Right lobe of liver (tissue), 6 donors: ENCODE measurements at regions not wholly inside any gene's neighbourhood (a gene's known extent, or its start where the extent isn't known, plus 50 kb on each side); places are given as distances from the start of the nearest gene placed in this dataset.

ENCODE experiments used
- ATAC-seq, 4 donors: fragments of 200-7000 bp; cut with Tn5 transposase; one replicate each; pipeline ENCODE4 v1.9.1; 2020; ENCODE audit warnings: mild to moderate bottlenecking in 4 of 4, moderate library complexity in 4 of 4
- DNase-seq, 3 donors: peaks; one replicate each; pipeline ENCODE4 v3.0.0-alpha.2; 2020
- H3K27ac ChIP-seq, 3 donors: fragments of 200-600 bp; one replicate each; pipeline ENCODE4 v1.8.0; 2022
- H3K27me3 ChIP-seq, 2 donors: fragments of 200-600 bp; one replicate each; pipeline ENCODE4 v1.8.0; 2022
- H3K36me3 ChIP-seq, 4 donors: fragments of 200-600 bp; sonication (generic) in 1 of 4; one replicate each; pipeline versions ENCODE4 v1.5.1 to v1.8.0; 2017 to 2022; ENCODE audit warnings: control low read depth in 1 of 4
- H3K4me1 ChIP-seq, 4 donors: fragments of 200-600 bp; sonication (generic) in 1 of 4; one replicate each; pipeline versions ENCODE4 v1.5.1 to v1.8.0; 2017 to 2022; ENCODE audit warnings: control low read depth in 1 of 4
- H3K4me3 ChIP-seq, 3 donors: fragments of 200-600 bp; one replicate each; pipeline ENCODE4 v1.8.0; 2022
- H3K9me3 ChIP-seq, 4 donors: fragments of 200-600 bp; sonication (generic) in 1 of 4; one replicate each; pipeline versions ENCODE4 v1.5.1 to v1.8.0; 2017 to 2022; ENCODE audit warnings: control low read depth in 1 of 4
- POLR2A ChIP-seq: fragments of 450-650 bp; IDR thresholded peaks from one replicate; pipeline ENCODE4 v1.6.1; 2017; ENCODE audit warnings: antibody characterized with exemption, mild to moderate bottlenecking
- WGBS: methylation state at CpG from one replicate; pipeline ENCODE4 v1.1.6; 2018; ENCODE audit warnings: low coverage, low lambda C conversion rate; ENCODE audit not compliant: insufficient coverage; ENCODE audit errors: missing lambda C conversion rate; 5-methylcytosine and 5-hydroxymethylcytosine counted together
- intact Hi-C, 2 donors: fragments of 100-400 bp; cut with DNase I; formaldehyde crosslinking; loops; one replicate each; pipeline versions ENCODE4 v1.11.2 to v1.14.1; 2022
- TF ChIP-seq, protein P1 (sequence below), 4 donors: fragments of 200-600 bp in 3 of 4; fragments of 450-650 bp in 1 of 4; IDR thresholded peaks; one replicate each; pipeline versions ENCODE4 v1.5.1 to v1.8.0; 2016 to 2022; ENCODE audit warnings: antibody characterized with exemption in 4 of 4, mild to moderate bottlenecking in 2 of 4
- donor health status: DM: no; HTN: yes; CAD: no.
- donor health status: DM: no; HTN: no; CAD: no.
- donor health status: DM: no; HTN: no; CAD: no.
- donor health status: DM: no; HTN: yes; CAD: no.
- donor health status: DM: no; HTN: yes; CAD: no.

DNA sequence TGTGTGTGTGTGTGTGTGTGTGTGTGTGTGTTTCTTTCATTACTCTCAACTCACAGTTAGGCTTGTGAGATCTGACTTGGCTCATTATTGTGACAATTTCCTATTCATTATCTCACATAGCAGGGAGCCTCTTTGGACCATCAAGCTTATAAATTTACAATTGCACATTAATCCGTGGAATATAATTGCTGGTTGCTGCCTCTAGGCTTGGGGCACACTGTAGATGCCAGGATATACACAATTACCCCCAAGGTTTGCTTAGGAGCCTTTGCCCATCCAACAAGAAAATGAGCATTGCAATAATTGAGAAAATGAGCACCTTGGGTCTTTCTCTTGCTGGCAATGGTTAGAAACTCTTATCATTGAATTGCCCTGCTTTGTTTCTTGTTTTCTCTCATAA lies 161.6 kb upstream of the DMRTA1 start:
- Histone ChIP-seq H3K4me3 (no peak overlapping the region), H3K9me3 (no peaks in the 10 kb centered on the region), H3K27me3 (no peaks in the 10 kb centered on the region), H3K36me3 (no peaks in the 10 kb centered on the region), H3K4me1 (no peaks in the 10 kb centered on the region), H3K27ac (no peak overlapping the region)
- TF ChIP-seq, protein P1, sequence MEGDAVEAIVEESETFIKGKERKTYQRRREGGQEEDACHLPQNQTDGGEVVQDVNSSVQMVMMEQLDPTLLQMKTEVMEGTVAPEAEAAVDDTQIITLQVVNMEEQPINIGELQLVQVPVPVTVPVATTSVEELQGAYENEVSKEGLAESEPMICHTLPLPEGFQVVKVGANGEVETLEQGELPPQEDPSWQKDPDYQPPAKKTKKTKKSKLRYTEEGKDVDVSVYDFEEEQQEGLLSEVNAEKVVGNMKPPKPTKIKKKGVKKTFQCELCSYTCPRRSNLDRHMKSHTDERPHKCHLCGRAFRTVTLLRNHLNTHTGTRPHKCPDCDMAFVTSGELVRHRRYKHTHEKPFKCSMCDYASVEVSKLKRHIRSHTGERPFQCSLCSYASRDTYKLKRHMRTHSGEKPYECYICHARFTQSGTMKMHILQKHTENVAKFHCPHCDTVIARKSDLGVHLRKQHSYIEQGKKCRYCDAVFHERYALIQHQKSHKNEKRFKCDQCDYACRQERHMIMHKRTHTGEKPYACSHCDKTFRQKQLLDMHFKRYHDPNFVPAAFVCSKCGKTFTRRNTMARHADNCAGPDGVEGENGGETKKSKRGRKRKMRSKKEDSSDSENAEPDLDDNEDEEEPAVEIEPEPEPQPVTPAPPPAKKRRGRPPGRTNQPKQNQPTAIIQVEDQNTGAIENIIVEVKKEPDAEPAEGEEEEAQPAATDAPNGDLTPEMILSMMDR (IDR thresholded peaks at IDR 0.05) = no peak
- TF ChIP-seq POLR2A = no peak
- WGBS = 28% methylated on average over 1 of the region's 1 CpG
- DNase-seq (no peak), ATAC-seq (no peak)
- intact Hi-C loops = no loop called here

DNA sequence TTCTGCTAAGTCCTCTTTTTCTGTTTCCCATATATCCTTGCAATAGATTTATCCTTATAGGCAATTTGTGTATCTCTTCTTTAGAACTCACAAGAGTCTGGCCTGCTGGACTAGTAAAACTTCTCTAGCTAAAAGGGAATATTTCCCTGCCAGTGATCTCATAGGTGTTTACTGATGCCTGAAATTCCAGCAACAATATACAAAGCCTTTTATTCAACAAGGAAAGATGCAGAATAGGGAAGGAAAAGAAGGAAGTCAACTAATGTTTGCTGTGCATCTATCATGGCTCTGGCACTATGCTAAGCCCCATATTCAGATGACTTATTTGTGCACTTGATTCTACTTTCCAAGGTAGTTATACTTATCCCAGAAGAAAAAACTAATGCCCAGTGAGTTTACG lies 160.0 kb upstream of the DMRTA1 start:
- WGBS = 77% methylated on average over 1 of the region's 1 CpG
- Histone ChIP-seq H3K4me3 (no peak overlapping the region), H3K4me1 (no peaks in the 10 kb centered on the region), H3K27me3 (no peaks in the 10 kb centered on the region), H3K36me3 (no peaks in the 10 kb centered on the region), H3K27ac (no peak overlapping the region), H3K9me3 (no peaks in the 10 kb centered on the region)
- intact Hi-C loops = no loop called here
- TF ChIP-seq, protein P1 (IDR thresholded peaks at IDR 0.05) = no peak
- TF ChIP-seq POLR2A = no peak
- ATAC-seq (no peak), DNase-seq (no peak)

DNA sequence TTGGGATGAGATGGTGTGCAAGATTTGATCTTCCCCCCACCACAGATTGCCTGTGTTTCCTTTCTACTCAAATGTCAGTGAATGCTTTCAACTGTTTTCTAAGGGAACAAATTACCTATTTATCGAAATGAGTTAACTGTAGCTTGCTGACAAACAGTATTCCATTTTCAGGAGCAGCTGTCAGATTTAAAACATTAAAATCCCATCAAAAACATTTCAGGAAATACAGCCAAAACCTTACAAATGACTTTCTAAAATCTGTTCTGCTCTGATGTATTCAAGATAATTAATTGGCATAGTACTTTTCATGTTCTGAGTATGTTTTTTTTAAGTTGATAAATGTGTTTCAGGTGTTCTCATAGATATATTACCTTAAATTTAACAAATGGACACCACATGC lies 158.0 kb upstream of the DMRTA1 start:
- ATAC-seq = no peak
- WGBS = 80% methylated on average over 1 of the region's 1 CpG
- TF ChIP-seq, protein P1 (IDR thresholded peaks at IDR 0.05) = no peak
- TF ChIP-seq POLR2A = no peak

DNA sequence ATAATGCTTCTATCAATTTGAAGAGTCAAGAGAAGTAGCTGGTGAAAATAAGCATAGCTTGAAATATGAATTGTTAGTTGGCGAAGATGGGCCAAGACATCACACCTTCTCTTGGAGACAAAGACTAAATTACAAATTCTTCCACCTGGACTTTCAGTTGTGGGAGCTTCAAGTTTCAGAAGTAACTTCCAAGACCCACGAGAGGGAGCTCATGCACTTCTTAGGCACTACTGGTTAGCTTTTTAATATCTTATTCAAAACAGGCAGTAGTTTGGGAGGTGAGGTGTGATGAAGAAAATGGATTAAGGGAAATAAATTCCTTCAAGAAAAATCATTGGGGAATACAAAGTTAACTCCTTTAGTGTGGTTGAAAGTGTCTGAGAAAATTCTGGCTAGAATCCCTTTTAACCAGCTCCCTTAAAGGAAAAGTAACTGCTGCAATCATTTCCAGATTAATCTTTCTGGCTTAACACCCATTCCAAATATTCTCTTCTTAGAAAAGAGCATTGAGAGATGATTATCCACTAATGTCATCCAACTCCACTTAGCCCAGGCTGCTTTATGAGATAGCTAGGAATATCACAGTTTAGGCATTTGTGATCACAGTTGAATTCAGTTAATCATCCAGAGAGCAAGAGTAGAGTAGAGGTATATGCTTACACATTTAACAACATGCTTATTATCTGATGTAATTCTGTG lies 139.5 kb upstream of the DMRTA1 start:
- 8% methylated on average over 2 of the region's 2 CpGs for WGBS
- peak overlapping the region in 1 of 3 donors; percentile 1 for H3K27ac ChIP-seq
- peaks cover 0 to 19% (median 7%) of the 10 kb centered on the region in 4 donors for H3K4me1 ChIP-seq
- H3K36me3 ChIP-seq = no peaks in the 10 kb centered on the region
- no peak for TF ChIP-seq POLR2A
- TF ChIP-seq, protein P1 (IDR thresholded peaks at IDR 0.05) = peak; percentile 71 to 80 (median 74)
- no peaks in the 10 kb centered on the region for H3K27me3 ChIP-seq
- ATAC-seq (peak; percentile 84 to 93 (median 90)), DNase-seq (peak in 1 of 3 donors; percentile 60)
- intact Hi-C loops = loop anchor here (5.0 to 10.0 kb wide), 2 partner anchors 145 to 148 kb away; no protein-coding TSS in a partner anchor
- no peak overlapping the region for H3K4me3 ChIP-seq
- no peaks in the 10 kb centered on the region for H3K9me3 ChIP-seq

More for the DNA sequence above, 158.0 kb upstream of the DMRTA1 start:
- intact Hi-C loops = no loop called here
- no peaks in the 10 kb centered on the region for H3K9me3 ChIP-seq
- no peak for DNase-seq
- no peak overlapping the region for H3K27ac ChIP-seq
- H3K4me3 ChIP-seq = no peak overlapping the region
- no peaks in the 10 kb centered on the region for H3K27me3 ChIP-seq
- no peaks in the 10 kb centered on the region for H3K36me3 ChIP-seq
- H3K4me1 ChIP-seq = no peaks in the 10 kb centered on the region
